ENCODE measurements at regions not wholly inside any gene's neighbourhood (a gene's known extent, or its start where the extent isn't known, plus 50 kb on each side); places are given as distances from the start of the nearest gene placed in this dataset.

- Histone ChIP-seq H3K4me3 (ENCODE audit: control insufficient read depth in 2 of 3, extremely low read depth in 1 of 3, insufficient read depth in 2 of 3, low read depth in 1 of 3, low read length in 3 of 3) (no peak overlapping the region), H2AFZ (ENCODE audit: control insufficient read depth, low read length) (no peak overlapping the region), H3K9ac (ENCODE audit: control insufficient read depth, extremely low read depth, insufficient read depth, low read length) (no peak overlapping the region), H3K27ac (ENCODE audit: control insufficient read depth, insufficient read depth, low read length) (no peak overlapping the region), H4K20me1 (ENCODE audit: control insufficient read depth, extremely low read depth, insufficient read depth, low read length) (no peaks in the 10 kb centered on the region), H3K4me2 (ENCODE audit: control insufficient read depth, extremely low read depth, insufficient read depth, low read depth, low read length) (no peak overlapping the region), H3K27me3 (ENCODE audit: control insufficient read depth, extremely low read depth, insufficient read depth, low read length) (peaks cover 92% of the 10 kb centered on the region), H3K4me1 (ENCODE audit: control insufficient read depth, extremely low read depth, insufficient read depth, low read length) (no peaks in the 10 kb centered on the region), H3K9me3 (ENCODE audit: control insufficient read depth, low read depth, low read length) (no peaks in the 10 kb centered on the region), H3K79me2 (ENCODE audit: control insufficient read depth, insufficient read depth, low read length) (no peaks in the 10 kb centered on the region), H3K36me3 (ENCODE audit: control insufficient read depth in 2 of 2, extremely low read depth in 1 of 2, insufficient read depth in 2 of 2, low read length in 2 of 2) (no peaks in the 10 kb centered on the region), H3K9me1 (ENCODE audit: control insufficient read depth, extremely low read depth, insufficient read depth, low read length) (no peaks in the 10 kb centered on the region)
- no peak for DNase-seq (ENCODE audit: low read depth, low spot score)
- FAIRE-seq = no peak
- dilution Hi-C loops (cut with MboI; ENCODE audit: extremely low pct_ligation_motif_present, low sequenced_read_pairs) = no loop called here
- peak; percentile 27 for TF ChIP-seq EZH2 (IDR thresholded peaks at IDR 0.05; ENCODE audit: low read length)
- no peak for TF ChIP-seq CTCF (optimal IDR thresholded peaks at IDR 0.05 in 1 of 3, IDR thresholded peaks at IDR 0.05 in 1 of 3, conservative IDR thresholded peaks at IDR 0.05 in 1 of 3; ENCODE audit: extremely low read depth in 1 of 3, insufficient read depth in 2 of 3, low read length in 3 of 3)
Observed at GRCh38 chr1:90836345-90836679, 119.2 kb upstream of the BARHL2 start.

- Histone ChIP-seq H2AFZ (ENCODE audit: control insufficient read depth, low read length) (no peak overlapping the region), H3K27me3 (ENCODE audit: control insufficient read depth, extremely low read depth, insufficient read depth, low read length) (peaks cover 91% of the 10 kb centered on the region)
Observed at GRCh38 chr1:90835661-90836344, 118.7 kb upstream of the BARHL2 start.

More at GRCh38 chr1:90835661-90836344, 118.7 kb upstream of the BARHL2 start:
- no peaks in the 10 kb centered on the region for H3K9me3 ChIP-seq (ENCODE audit: control insufficient read depth, low read depth, low read length)
- dilution Hi-C loops (cut with MboI; ENCODE audit: extremely low pct_ligation_motif_present, low sequenced_read_pairs) = no loop called here
- no peak overlapping the region for H3K9ac ChIP-seq (ENCODE audit: control insufficient read depth, extremely low read depth, insufficient read depth, low read length)
- H3K4me2 ChIP-seq (ENCODE audit: control insufficient read depth, extremely low read depth, insufficient read depth, low read depth, low read length) = no peak overlapping the region
- no peaks in the 10 kb centered on the region for H3K79me2 ChIP-seq (ENCODE audit: control insufficient read depth, insufficient read depth, low read length)
- no peak overlapping the region for H3K4me3 ChIP-seq (ENCODE audit: control insufficient read depth in 2 of 3, extremely low read depth in 1 of 3, insufficient read depth in 2 of 3, low read depth in 1 of 3, low read length in 3 of 3)
- H3K4me1 ChIP-seq (ENCODE audit: control insufficient read depth, extremely low read depth, insufficient read depth, low read length) = no peaks in the 10 kb centered on the region
- no peaks in the 10 kb centered on the region for H4K20me1 ChIP-seq (ENCODE audit: control insufficient read depth, extremely low read depth, insufficient read depth, low read length)
- no peaks in the 10 kb centered on the region for H3K9me1 ChIP-seq (ENCODE audit: control insufficient read depth, extremely low read depth, insufficient read depth, low read length)
- DNase-seq (ENCODE audit: low read depth, low spot score) = no peak
- FAIRE-seq = no peak
- no peaks in the 10 kb centered on the region for H3K36me3 ChIP-seq (ENCODE audit: control insufficient read depth in 2 of 2, extremely low read depth in 1 of 2, insufficient read depth in 2 of 2, low read length in 2 of 2)
- H3K27ac ChIP-seq (ENCODE audit: control insufficient read depth, insufficient read depth, low read length) = no peak overlapping the region
- peak; percentile 58 for TF ChIP-seq EZH2 (IDR thresholded peaks at IDR 0.05; ENCODE audit: low read length)
- TF ChIP-seq CTCF (optimal IDR thresholded peaks at IDR 0.05 in 1 of 3, IDR thresholded peaks at IDR 0.05 in 1 of 3, conservative IDR thresholded peaks at IDR 0.05 in 1 of 3; ENCODE audit: extremely low read depth in 1 of 3, insufficient read depth in 2 of 3, low read length in 3 of 3) = no peak

Measured in keratinocyte (primary cell).